HG02938 (cell line): ENCODE measurements at regions not wholly inside any gene's neighbourhood (a gene's known extent, or its start where the extent isn't known, plus 50 kb on each side); places are given as distances from the start of the nearest gene placed in this dataset.
"Not testable (repeated sequence)": the region's sequence is repeated elsewhere in the genome, so short reads cannot be mapped to it uniquely, and the experiment has no call there.

Experiments used
- ATAC-seq: cut with Tn5 transposase; IDR thresholded peaks from one replicate; pipeline ENCODE4 v1.9.1; 2021; ENCODE audit warnings: mild to moderate bottlenecking, moderate library complexity; ENCODE audit not compliant: unreplicated experiment

DNA sequence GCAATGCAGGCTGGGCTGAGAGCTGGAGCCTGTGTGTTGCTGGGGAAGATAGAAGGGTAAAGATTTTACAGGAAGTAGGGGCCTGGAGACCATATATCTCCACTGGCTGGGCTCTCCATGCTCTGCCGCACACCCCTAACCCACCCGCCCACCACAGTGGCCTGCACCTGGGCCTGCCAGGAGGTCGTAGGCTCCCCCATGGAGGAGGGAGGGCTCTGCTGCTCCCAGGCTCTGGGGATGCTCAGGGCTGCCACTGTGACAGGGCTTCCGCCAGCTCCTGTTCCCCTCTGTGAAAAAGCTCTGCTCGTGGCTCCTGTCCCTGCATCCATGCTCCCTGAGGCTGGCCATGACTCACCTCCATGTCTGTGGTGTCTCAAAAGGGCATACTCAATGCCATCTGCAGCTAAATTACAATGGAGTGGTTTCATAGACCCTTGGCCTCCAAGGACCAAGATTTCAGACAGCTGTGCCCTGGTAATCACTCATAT is 106.0 kb downstream of the CXCL12 start:
- ATAC-seq = no peak

DNA sequence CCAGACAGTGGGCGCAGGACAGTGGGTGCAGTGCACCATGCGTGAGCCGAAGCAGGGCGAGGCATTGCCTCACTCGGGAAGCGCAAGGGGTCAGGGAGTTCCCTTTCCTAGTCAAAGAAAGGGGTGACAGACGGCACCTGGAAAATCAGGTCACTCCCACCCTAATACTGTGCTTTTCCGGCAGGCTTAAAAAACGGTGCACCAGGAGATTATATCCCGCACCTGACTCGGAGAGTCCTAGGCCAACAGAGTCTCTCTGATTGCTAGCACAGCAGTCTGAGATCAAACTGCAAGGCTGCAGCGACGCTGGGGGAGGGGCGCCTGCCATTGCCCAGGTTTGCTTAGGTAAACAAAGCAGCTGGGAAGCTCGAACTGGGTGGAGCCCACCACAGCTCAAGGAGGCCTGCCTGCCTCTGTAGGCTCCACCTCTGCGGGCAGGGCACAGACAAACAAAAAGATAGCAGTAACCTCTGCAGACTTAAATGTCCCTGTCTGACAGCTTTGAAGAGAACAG is 116.4 kb downstream of the CXCL12 start:
- ATAC-seq = not testable (repeated sequence)

DNA sequence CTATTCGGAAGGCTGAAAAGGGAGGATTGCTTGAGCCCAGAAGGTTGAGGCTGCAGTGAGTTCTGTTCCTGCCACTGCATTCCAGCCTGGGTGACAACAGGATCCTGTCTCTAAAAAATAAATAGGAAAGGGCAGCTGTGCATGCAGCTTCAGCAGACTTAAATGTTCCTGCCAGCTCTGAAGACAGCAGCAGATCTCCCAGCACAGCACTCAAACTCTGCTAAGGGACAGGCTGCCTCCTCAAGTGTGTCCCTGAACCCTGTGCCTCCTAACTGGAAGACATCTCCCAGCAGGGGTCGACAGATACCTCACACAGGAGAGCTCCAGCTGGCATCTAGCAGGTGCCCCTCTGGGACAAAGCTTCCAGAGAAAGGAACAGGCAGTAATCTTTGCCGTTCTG is 117.9 kb downstream of the CXCL12 start:
- no peak for ATAC-seq

DNA sequence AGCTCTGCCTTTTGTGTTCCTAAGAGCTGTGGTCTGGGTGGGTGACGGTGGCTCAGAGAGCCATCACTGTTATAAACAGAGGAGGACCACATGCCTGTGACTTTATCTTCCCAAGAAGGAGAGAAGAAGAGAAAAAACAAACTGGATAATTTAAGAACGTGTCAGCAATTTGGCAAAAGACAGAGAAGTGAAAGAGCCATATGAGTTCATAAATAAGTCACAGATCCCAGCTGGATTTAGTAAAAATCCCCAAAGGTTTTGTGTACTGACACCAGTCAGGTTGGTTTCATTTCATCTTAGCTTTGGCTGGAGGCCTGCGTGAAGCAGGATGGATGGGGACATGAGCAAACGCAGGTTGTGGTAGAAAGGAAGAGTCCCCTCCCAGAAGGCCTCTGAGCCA is 120.7 kb downstream of the CXCL12 start:
- no peak for ATAC-seq

DNA sequence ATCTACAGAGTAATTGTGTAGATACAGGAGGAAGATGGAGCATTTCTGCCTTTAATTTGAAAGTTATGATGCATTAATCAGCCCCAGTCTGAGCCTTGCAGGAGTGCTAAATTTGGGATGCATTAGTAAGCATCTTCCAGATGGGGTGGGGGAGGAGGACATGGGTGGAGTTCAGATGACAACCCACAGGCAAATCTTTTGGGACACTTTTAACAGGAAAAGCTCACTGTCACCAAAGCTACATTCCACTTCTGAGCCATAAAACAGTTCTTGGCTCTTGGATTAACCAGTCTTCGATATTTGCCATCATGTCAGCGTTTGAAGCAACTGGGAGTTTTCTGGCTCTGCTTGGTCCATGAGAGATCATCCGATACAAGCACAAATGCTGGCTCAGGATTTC is 121.1 kb downstream of the CXCL12 start:
- no peak for ATAC-seq

DNA sequence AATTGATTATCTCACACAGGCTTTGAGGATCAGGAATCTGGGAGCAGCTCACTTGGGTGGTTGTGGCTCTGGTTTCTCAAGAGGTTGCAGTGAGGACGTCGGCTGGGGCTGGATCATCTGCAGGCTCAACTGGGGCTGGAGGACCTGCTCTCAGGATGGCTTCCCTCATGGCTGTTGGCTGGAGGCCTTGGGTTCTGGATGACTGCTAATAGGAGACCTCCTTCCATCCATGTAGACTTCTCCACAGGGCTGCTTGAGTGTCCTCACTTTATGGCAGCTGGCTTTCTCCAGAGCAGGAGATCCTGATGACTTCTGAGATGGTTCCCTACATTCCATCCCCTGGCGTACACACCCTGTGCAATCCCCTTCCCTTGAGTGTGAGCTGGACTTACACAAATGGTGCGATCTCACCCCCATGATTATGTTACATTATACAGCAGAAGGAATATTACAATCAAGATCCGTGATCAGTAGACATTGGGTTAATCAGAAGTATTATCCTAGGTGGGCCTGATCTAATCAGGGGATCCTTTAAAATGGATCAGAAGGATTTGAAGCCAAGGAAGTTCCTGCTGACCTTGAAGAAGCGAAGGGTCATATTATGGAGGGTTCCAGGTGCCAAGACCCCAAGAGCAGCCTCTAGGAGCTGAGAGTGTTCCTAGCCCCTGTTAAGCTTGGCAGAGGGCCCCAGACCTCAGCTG is 122.2 kb downstream of the CXCL12 start:
- no peak for ATAC-seq

DNA sequence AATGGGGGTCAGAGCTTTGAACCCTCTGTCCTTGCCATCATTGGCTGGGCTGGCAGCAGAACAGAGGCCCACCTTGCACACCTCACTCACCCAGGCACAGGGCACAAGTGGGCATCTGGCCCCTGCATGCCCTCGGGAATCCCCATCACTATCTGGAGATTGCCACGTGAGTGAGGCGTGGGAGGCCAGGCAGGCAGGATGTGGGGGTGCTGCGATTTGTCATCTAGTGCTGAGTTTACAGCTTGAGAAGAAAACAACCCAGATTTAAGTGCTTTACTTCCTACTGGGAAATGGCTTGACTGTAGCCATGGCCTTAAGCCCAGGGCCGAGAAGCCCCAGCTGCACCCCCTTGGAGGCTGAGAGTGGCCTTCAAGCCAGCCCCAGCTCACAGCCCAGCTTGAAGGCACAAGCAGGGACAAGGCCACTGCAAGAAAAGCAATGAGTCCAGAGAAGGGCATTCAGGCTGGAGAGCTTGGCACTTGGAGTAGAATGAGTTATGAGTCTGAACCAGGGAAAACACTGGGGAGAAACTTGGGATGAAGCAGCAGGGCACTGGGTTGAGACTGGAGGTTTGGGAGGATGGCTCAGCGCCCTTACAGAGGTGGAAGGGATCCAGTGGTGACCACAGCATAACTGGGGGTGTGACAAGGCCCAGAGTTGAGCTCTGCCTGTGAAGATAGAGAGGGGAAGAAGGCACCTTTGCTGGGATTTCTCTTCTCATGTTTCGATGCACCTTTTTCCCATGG is 123.0 kb downstream of the CXCL12 start:
- peak; percentile 45 for ATAC-seq

DNA sequence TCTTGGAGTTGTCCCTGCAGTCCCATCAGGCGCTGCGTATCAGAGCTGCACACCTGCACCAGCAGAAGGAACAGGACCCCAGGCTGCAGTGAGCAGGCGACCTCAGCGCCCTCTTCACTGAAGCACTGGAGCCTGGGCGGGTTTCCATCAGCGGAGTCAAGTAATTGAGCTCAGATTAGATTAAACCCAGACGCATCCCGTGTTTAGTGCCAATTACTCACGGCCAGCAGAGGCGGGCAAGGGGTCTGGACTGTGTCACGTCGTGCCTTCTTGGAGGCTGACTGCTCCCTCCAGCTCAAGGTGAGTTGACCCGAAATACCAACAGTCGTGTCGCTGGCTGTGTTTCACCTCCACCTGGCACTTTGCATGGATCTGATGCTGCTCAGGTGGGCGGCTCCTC is 123.6 kb downstream of the CXCL12 start:
- ATAC-seq = no peak

DNA sequence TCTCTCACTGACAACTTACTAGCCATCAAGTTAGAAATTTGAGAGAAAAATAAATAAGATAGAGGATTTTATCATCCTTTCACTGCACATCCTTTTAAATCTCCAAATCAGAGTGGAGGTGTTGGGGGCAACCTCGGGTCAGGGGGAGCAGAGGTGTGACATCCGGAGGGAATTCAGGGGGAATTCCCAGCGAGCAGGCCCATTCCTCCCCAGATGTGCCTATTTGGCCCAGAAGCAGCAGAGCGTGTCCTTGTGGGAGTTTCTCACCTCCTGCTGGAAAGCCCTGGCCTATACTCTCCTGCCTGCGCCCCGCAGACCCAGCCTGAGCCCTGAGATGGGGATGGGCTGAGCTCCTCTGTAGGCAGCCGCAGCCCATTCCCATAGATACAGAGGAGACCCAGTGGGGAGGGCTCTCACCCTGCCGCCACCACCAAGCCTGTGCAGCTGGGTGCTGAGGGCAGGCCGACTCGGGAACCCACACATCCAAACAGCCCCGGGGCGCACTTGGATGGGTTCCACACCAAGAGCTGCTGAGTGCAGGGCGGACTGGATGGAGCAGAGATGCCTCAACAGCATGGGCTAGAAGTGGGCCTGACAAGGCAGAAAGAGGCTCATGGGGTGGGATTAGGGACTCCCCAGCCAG is 124.5 kb downstream of the CXCL12 start:
- ATAC-seq = no peak

DNA sequence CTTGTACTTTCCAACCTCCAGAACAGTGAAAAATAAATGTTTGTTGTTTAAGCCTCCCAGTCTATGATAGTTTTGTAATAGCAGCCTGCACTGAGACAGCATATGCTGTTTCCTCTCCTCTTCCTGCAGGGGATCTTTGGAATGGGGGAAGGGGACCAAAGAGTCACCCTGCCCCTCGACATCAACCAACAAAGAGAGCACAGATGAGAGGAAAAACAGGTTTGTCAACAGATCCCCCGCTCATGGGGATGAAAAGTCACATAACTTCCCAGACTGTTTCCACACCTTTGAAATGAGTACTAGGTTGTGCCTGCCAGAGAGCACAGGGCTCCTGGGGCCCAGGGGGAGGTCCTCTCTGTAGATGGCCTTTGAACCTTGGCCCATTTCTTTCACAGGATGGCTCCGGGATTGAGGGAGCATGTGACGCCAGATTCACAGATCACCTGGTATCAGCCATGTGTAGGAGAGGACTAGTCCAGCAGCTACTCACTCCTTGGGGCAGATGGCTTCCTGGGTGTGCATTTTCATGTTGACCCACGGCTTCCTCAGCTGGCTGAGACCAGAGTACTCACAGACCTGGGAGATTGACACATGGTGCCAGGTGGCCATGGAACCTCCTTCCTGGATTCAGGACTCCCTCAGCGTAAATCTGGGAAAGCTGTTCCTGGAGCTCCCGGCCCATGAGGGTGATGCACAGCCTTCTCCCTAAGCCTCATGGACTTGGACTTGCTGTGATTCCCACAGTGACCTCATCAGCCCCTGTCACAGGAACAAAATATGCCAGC is 125.6 kb downstream of the CXCL12 start:
- no peak for ATAC-seq

DNA sequence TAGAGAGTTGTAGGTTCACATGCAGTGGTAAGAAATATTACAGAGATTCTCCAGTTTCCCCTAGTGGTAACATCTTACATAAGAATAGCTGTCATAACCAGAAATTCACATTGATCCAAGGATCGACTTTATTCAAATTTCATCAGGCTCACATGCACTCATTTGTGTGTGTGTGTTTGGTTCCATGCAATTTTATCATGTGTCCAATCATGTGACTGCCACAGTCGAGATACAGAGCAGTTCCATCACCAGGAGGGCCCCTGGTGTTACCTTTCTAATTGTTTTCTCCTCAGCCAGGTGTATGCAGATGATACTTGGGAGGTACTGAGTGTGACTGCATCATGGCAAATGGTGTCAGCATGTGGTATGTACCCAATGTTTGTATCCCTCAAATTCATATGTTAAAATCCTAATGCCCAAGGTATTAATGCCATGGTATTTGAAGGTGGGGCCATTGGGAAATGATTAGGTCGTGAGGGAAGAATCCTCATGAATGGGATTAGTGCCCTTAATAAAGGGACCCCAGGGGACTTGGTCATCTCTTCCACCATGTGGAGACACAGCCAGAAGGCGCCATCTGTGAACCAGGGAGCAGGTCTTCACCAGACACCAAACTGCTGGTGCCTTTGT is 126.3 kb downstream of the CXCL12 start:
- no peak for ATAC-seq

DNA sequence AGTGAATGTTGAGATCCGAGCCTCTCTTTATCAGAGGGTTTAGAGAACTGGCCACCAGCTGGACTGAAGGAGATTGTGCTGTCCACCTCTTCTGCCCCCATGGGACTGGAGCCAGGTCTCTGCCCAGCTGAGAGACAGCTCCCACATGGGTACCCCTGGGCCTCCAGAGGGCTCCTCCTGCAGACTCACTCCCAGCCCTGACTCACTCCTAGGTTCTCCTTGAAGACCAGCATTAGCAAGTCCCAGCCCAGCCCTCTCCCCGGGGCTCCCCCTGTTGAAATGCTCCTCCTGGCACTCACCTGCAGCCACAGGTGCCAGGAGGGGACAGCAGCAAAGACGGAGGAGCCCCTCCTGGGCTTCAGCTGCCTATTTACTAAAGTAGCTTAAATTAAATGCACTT is 126.9 kb downstream of the CXCL12 start:
- ATAC-seq = no peak

DNA sequence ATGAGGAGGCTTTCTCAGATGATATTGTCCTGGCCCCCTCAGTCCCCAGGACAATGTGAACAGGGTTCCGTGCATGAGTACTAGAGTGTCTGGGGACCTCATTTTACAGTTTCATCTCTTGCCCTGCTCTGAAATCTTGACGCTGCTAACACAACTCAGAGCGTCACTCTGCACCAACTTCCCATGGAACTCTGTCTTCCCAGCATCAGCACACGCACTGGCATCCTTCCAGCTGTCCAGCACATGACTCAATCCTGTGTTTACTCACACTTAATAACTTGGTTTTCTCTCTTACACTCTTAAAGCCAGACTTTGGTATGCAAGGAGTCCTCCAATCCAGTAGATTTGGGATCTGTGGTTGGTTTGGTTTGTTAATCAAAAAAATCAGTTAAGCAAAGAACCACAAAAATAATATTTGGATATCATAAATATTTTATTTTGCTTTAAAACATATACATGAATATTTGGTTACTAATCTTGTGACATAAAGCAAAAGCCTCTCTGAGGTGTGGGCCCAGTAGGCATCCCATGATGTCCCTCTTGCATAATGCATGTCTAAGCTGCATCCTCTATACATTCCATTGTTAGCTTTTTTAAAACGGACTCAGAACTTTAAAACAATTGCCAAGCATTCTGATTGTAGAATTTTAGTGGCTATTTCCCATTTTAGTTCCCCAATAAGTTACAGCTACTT is 131.0 kb downstream of the CXCL12 start:
- ATAC-seq = no peak

DNA sequence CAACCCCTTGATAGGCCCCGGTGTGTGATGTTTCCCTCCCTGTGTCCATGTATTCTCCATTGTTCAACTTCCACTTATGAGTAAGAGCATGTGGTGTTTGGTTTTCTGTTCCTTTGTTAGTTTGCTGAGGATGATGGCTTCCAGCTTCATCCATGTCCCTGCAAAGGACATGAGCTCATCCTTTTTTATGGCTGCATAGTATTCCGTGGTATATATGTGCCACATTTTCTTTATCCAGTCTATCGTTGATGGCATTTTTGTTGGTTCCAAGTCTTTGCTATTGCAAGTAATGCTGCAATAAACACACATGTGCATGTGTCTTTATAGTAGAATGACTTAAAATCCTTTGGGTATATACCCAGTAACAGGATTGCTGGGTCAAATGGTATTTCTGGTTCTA is 132.3 kb downstream of the CXCL12 start:
- not testable (repeated sequence) for ATAC-seq

DNA sequence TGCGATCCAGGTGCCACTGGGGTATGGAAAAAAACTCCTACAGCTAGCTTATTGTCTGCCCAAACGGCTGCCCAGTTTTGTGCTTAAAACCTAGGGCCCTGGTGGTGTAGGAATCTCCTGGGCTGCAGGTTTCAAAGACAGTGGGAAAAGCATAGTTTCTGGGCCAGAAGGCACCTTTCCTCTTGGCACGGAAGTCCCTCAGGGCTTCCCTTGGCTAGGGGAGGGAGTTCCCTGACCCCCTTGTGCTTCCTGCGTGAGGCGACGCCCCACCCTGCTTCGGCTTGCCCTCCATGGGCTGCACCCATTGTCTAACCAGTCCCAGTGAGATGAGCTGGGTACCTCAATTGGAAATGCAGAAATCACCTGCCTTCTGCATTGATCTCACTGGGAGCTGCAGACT is 135.0 kb downstream of the CXCL12 start:
- ATAC-seq = not testable (repeated sequence)

DNA sequence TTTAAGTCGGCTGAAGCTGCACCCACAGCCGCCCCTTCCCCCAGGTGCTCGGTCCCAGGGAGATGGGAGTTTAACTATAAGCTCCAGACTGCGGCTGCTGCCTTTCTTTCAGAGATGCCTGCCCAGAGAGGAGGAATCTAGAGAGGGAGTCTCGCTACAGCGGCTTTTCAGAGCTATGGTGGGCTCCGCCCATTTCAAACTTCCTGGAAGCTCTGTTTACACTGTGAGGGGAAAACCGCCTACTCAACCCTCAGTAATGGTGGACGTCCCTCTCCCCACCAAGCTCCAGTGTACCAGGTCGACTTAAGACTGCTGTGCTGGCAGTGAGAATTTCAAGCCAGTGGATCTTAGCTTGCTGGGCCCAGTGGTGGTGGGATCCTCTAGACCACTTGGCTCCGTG is 135.4 kb downstream of the CXCL12 start:
- ATAC-seq = no peak

DNA sequence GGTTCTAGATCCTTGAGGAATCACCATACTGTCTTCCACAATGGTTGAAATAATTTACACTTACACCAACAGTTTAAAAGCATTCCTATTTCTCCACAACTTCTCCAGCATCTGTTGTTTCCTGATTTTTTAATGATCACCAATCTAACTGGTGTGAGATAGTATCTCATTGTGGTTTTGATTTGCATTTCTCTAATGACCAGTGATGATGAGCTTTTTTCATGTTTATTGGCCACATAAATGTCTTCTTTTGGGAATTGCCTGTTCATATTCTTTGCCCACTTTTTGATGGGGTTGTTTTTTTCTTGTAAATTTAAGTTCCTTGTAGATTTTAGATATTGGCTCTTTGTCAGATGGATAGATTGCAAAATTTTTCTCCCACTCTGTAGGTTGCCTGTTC is 138.2 kb downstream of the CXCL12 start:
- not testable (repeated sequence) for ATAC-seq

DNA sequence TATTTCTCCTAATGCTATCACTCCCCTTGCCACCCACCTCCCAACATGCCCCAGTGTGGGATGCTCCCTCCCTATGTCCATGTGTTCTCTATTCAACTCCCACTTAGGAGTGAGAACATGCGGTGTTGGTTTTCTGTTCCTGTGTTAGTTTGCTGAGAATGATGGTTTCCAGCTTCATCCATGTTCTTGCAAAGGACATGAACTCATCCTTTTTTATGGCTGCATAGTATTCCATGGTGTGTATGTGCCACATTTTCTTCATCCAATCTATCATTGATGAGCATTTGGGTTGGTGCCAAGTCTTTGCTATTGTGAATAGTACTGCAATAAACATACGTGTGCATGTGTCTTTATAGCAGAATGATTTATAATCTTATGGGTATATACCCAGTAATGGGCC is 138.6 kb downstream of the CXCL12 start:
- ATAC-seq = not testable (repeated sequence)

DNA sequence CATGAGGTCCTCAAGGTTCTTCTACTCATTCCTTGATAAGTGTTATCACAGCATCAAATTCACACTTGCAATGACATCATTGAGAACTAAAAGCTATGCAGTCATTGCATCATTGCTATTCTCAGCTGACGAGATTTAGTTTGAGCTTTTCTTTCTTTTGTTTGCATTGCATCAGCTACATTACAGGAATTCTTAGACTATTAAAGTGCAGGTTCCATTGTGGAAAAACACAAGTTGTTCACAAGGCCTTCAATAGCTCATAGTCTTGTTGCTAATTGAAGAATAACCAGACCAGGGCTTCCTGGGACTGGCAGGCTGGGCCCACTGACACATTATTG is 139.3 kb downstream of the CXCL12 start:
- no peak for ATAC-seq
